Vagina (tissue), 2 donors: ENCODE measurements at regions not wholly inside any gene's neighbourhood (a gene's known extent, or its start where the extent isn't known, plus 50 kb on each side); places are given as distances from the start of the nearest gene placed in this dataset.

ENCODE experiments used
- CTCF ChIP-seq, 3 experiments: fragments of 450-650 bp in 2 of 3; fragments of 200-600 bp in 1 of 3; sonication (generic) in 1 of 3; IDR thresholded peaks; one replicate each; pipeline ENCODE4 v1.5.1; 2017 to 2019; ENCODE audit warnings: antibody characterized with exemption in 3 of 3, mild to moderate bottlenecking in 2 of 3, moderate library complexity in 2 of 3
- POLR2A ChIP-seq, 2 donors: fragments of 450-650 bp; IDR thresholded peaks; one replicate each; pipeline ENCODE4 v1.6.1; 2017; ENCODE audit warnings: antibody characterized with exemption in 2 of 2, mild to moderate bottlenecking in 2 of 2, moderate library complexity in 2 of 2

- TF ChIP-seq POLR2A (IDR thresholded peaks at IDR 0.05), result no peak
- TF ChIP-seq CTCF (IDR thresholded peaks at IDR 0.05), result no peak
Measured at GRCh38 chr14:38310420-38310995, 54.6 kb upstream of the CLEC14A start.
